ENCODE measurements at regions not wholly inside any gene's neighbourhood (a gene's known extent, or its start where the extent isn't known, plus 50 kb on each side); places are given as distances from the start of the nearest gene placed in this dataset.

DNA sequence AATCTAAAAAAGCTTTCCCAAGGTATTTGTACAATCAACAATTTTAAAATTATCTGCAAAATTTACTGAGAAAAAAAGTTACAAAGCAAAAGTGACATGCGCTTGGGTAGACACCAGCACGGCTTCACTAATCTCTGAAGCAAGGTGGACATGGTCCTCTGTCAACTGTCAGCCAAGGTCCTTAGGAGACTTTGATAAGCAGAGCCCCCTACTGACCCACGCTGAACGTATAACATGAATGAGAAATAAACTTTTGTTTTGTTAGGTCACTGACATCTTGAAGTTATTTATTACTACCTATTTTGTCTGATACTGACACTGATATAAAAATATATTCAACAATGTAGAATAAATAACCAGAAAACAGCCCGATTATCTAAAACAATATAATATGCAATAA, 100.7 kb upstream of the OBI1 start:
- TF ChIP-seq ZFX (CRISPR knock-in tag; IDR thresholded peaks at IDR 0.05; ENCODE audit: low read depth): no peak
- TF ChIP-seq ZNF570 (CRISPR knock-in tag; IDR thresholded peaks at IDR 0.05; ENCODE audit: borderline replicate concordance): no peak
- TF ChIP-seq SOX13 (IDR thresholded peaks at IDR 0.05): no peak
- TF ChIP-seq SOX13 (CRISPR knock-in tag; conservative IDR thresholded peaks at IDR 0.05 in 1 of 2, IDR thresholded peaks at IDR 0.05 in 1 of 2): no peak
- TF ChIP-seq FOSL1 (CRISPR knock-in tag; IDR thresholded peaks at IDR 0.05; ENCODE audit: borderline replicate concordance): no peak
- TF ChIP-seq, protein P1, sequence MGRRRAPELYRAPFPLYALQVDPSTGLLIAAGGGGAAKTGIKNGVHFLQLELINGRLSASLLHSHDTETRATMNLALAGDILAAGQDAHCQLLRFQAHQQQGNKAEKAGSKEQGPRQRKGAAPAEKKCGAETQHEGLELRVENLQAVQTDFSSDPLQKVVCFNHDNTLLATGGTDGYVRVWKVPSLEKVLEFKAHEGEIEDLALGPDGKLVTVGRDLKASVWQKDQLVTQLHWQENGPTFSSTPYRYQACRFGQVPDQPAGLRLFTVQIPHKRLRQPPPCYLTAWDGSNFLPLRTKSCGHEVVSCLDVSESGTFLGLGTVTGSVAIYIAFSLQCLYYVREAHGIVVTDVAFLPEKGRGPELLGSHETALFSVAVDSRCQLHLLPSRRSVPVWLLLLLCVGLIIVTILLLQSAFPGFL (CRISPR knock-in tag; IDR thresholded peaks at IDR 0.05): no peak
- TF ChIP-seq, protein P2, sequence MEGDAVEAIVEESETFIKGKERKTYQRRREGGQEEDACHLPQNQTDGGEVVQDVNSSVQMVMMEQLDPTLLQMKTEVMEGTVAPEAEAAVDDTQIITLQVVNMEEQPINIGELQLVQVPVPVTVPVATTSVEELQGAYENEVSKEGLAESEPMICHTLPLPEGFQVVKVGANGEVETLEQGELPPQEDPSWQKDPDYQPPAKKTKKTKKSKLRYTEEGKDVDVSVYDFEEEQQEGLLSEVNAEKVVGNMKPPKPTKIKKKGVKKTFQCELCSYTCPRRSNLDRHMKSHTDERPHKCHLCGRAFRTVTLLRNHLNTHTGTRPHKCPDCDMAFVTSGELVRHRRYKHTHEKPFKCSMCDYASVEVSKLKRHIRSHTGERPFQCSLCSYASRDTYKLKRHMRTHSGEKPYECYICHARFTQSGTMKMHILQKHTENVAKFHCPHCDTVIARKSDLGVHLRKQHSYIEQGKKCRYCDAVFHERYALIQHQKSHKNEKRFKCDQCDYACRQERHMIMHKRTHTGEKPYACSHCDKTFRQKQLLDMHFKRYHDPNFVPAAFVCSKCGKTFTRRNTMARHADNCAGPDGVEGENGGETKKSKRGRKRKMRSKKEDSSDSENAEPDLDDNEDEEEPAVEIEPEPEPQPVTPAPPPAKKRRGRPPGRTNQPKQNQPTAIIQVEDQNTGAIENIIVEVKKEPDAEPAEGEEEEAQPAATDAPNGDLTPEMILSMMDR (CRISPR knock-in tag; IDR thresholded peaks at IDR 0.05): no peak
- TF ChIP-seq ZNF792 (CRISPR knock-in tag; IDR thresholded peaks at IDR 0.05): no peak
- TF ChIP-seq, protein P3, sequence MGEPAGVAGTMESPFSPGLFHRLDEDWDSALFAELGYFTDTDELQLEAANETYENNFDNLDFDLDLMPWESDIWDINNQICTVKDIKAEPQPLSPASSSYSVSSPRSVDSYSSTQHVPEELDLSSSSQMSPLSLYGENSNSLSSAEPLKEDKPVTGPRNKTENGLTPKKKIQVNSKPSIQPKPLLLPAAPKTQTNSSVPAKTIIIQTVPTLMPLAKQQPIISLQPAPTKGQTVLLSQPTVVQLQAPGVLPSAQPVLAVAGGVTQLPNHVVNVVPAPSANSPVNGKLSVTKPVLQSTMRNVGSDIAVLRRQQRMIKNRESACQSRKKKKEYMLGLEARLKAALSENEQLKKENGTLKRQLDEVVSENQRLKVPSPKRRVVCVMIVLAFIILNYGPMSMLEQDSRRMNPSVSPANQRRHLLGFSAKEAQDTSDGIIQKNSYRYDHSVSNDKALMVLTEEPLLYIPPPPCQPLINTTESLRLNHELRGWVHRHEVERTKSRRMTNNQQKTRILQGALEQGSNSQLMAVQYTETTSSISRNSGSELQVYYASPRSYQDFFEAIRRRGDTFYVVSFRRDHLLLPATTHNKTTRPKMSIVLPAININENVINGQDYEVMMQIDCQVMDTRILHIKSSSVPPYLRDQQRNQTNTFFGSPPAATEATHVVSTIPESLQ (CRISPR knock-in tag; conservative IDR thresholded peaks at IDR 0.05): no peak
- TF ChIP-seq EP300 (IDR thresholded peaks at IDR 0.05; ENCODE audit: low read depth in 2 of 2, low read length in 2 of 2): no peak
- TF ChIP-seq EP300 (CRISPR knock-in tag; IDR thresholded peaks at IDR 0.05; ENCODE audit: borderline replicate concordance): no peak
- no peak for TF ChIP-seq ZFP82 (CRISPR knock-in tag; IDR thresholded peaks at IDR 0.05; ENCODE audit: borderline replicate concordance)
- no peak for TF ChIP-seq ZZZ3 (CRISPR knock-in tag; IDR thresholded peaks at IDR 0.05; ENCODE audit: borderline replicate concordance)
- no peak for TF ChIP-seq POLR2AphosphoS5 (IDR thresholded peaks at IDR 0.05; ENCODE audit: low read depth, low read length)
